ENCODE measurements at regions not wholly inside any gene's neighbourhood (a gene's known extent, or its start where the extent isn't known, plus 50 kb on each side); places are given as distances from the start of the nearest gene placed in this dataset.

DNA sequence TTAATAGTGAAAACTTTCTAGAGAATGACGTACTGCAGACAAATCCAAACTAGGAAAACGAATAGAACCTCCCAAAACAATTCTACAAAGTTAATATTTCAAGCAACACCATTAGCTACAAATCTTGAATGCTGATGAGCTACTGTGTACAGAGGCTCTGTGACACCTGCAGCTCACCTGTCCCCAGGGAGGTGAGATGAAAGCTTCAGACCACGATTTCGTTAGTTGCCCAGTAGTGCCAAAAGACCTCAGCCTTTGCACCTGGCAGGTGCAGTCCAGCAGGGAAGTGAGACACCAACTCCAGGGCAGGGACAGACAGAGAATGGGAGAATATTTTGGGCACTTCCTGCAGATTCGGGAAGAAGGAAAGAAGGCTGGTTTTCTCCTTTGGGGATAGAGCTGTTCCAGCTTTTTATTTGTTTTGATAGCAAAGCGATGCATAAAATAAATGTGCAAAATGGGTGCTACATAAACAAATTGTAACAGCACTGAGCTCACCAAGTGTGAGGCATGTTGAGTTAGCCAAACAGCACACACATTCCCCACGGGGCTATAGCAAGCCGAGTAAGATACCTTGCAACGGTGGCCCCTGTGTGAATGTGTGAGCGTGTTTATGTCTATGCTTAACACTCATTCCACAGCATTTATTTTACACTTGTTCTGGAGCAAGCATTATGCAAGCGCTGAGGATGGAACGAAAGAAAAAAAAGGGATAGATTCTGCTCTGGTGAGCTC is 1024.8 kb upstream of the AUTS2 start:
- TF ChIP-seq POLR2AphosphoS5 (IDR thresholded peaks at IDR 0.05; ENCODE audit: low read depth, low read length), result no peak
- no peak for TF ChIP-seq TAF1 (IDR thresholded peaks at IDR 0.05; ENCODE audit: borderline replicate concordance, insufficient read depth, low read length)
- no peak for TF ChIP-seq REST (IDR thresholded peaks at IDR 0.05; ENCODE audit: insufficient read depth in 1 of 2, low read depth in 2 of 2, low read length in 2 of 2)
- no peak for TF ChIP-seq SIN3A (IDR thresholded peaks at IDR 0.05; ENCODE audit: borderline replicate concordance, insufficient read depth, low read length)
- no peak for TF ChIP-seq FOXP2 (optimal IDR thresholded peaks at IDR 0.05; ENCODE audit: borderline replicate concordance, extremely low read depth, extremely low read length, insufficient read depth)

Measured in PFSK-1 (cell line).